Kidney epithelial cell (primary cell): ENCODE measurements at regions not wholly inside any gene's neighbourhood (a gene's known extent, or its start where the extent isn't known, plus 50 kb on each side); places are given as distances from the start of the nearest gene placed in this dataset.
A peak's percentile ranks its signal among the peaks of the same experiment; 100 is the strongest.

Experiments used
- DNase-seq: peaks from one replicate; pipeline ENCODE4 v3.0.0-alpha.2; 2010; ENCODE audit warnings: low read depth
- H3K27me3 ChIP-seq: 2 replicates; pipeline ENCODE4 v1.6.0; 2011; ENCODE audit warnings: low read length; ENCODE audit not compliant: control insufficient read depth, insufficient read depth
- H3K36me3 ChIP-seq: 2 replicates; pipeline ENCODE4 v1.5.1; 2011; ENCODE audit warnings: low read length; ENCODE audit not compliant: control insufficient read depth, insufficient read depth
- H3K4me3 ChIP-seq: 2 replicates; pipeline ENCODE4 v1.5.1; 2011; ENCODE audit warnings: low read depth, mild to moderate bottlenecking, control low read depth, low read length
- CTCF ChIP-seq: IDR thresholded peaks from 2 replicates; pipeline ENCODE4 v1.5.1; 2011; ENCODE audit warnings: mild to moderate bottlenecking, moderate library complexity, low read length, control low read depth, inconsistent platforms; ENCODE audit not compliant: insufficient read depth, poor library complexity, severe bottlenecking

DNA sequence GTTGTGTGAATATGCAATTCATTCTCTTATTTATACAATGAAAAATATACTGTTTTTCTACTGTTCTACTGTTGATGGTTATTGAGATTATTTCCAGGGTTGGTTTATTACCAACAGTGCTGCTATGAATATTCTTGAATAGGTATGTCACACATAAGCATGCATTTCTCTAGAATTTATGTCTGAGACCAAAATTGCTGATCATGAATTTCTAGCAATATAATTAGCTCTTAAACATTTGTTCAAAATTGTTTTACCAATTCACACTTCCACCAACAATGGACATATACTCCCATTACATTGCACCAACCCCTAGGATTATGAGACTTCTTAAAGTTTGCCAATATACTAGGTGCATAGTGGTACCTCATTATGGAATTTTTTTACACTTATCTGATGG, 164.1 kb upstream of the KCNQ5 start:
- Histone ChIP-seq H3K27me3 (no peaks in the 10 kb centered on the region), H3K4me3 (no peak overlapping the region), H3K36me3 (no peaks in the 10 kb centered on the region)
- TF ChIP-seq CTCF, result no peak
- no peak for DNase-seq

GRCh38 chr6:72458521-72458920, 163.3 kb upstream of the KCNQ5 start:
- no peak for DNase-seq
- H3K27me3 ChIP-seq, result no peaks in the 10 kb centered on the region
- no peak for TF ChIP-seq CTCF
- no peaks in the 10 kb centered on the region for H3K36me3 ChIP-seq
- H3K4me3 ChIP-seq, result no peak overlapping the region

- no peak for TF ChIP-seq CTCF
- no peaks in the 10 kb centered on the region for H3K36me3 ChIP-seq
- no peaks in the 10 kb centered on the region for H3K27me3 ChIP-seq
- no peak for DNase-seq
- no peak overlapping the region for H3K4me3 ChIP-seq
These were observed 160.7 kb upstream of the KCNQ5 start for GRCh38 chr6:72461144-72461543.

GRCh38 chr6:72464246-72464645, 157.6 kb upstream of the KCNQ5 start:
- Histone ChIP-seq H3K27me3 (no peaks in the 10 kb centered on the region), H3K4me3 (no peak overlapping the region), H3K36me3 (no peaks in the 10 kb centered on the region)
- DNase-seq, result no peak
- no peak for TF ChIP-seq CTCF

- no peak overlapping the region for H3K4me3 ChIP-seq
- DNase-seq, result peak; percentile 16
- H3K36me3 ChIP-seq, result no peaks in the 10 kb centered on the region
- no peaks in the 10 kb centered on the region for H3K27me3 ChIP-seq
- no peak for TF ChIP-seq CTCF
These were observed 156.8 kb upstream of the KCNQ5 start for GRCh38 chr6:72464791-72465691.

DNA sequence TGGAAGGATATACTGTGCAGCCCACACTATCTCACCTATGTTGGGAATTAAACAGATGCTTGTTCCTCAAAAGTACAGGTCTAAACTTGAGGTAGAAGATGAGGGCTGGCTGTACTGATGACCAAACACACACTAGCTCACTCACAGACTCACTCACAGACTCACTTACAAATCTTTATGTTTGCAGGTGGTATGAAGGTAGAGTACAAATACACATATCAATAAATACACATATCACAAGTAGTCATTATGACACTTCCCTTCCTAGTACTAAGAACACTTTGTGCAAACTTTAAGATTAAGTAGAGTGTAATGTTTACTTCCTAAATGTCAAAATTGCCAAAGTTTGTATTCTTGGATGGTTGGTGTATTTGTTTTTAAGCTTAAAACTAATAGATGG, 155.4 kb upstream of the KCNQ5 start:
- Histone ChIP-seq H3K27me3 (no peaks in the 10 kb centered on the region), H3K4me3 (no peak overlapping the region), H3K36me3 (no peaks in the 10 kb centered on the region)
- no peak for TF ChIP-seq CTCF
- no peak for DNase-seq
